ENCODE measurements at regions not wholly inside any gene's neighbourhood (a gene's known extent, or its start where the extent isn't known, plus 50 kb on each side); places are given as distances from the start of the nearest gene placed in this dataset.

- DNase-seq (ENCODE audit: low read depth, low spot score): no peak
- dilution Hi-C loops (cut with MboI; ENCODE audit: extremely low pct_ligation_motif_present, low sequenced_read_pairs): no loop called here
- no peak overlapping the region for H3K27ac ChIP-seq (ENCODE audit: insufficient read depth, low read depth, low read length)
- H3K9me3 ChIP-seq (replicated peaks; ENCODE audit: control insufficient read depth, insufficient read depth, low read length): no peaks in the 10 kb centered on the region
- no peak overlapping the region for H3K9ac ChIP-seq (replicated peaks; ENCODE audit: extremely low read depth, insufficient read depth, low read length)
- no peaks in the 10 kb centered on the region for H3K79me2 ChIP-seq (ENCODE audit: control insufficient read depth, insufficient read depth, low read length)
- H3K36me3 ChIP-seq (ENCODE audit: control insufficient read depth in 2 of 2, extremely low read depth in 1 of 2, insufficient read depth in 2 of 2, low read length in 2 of 2): no peaks in the 10 kb centered on the region
- no peak for TF ChIP-seq FOS (IDR thresholded peaks at IDR 0.05; ENCODE audit: borderline replicate concordance, insufficient read depth, low read length)
- no peak for TF ChIP-seq EZH2 (IDR thresholded peaks at IDR 0.05; ENCODE audit: borderline replicate concordance, low read depth, low read length, severe bottlenecking)
- TF ChIP-seq, protein P1, sequence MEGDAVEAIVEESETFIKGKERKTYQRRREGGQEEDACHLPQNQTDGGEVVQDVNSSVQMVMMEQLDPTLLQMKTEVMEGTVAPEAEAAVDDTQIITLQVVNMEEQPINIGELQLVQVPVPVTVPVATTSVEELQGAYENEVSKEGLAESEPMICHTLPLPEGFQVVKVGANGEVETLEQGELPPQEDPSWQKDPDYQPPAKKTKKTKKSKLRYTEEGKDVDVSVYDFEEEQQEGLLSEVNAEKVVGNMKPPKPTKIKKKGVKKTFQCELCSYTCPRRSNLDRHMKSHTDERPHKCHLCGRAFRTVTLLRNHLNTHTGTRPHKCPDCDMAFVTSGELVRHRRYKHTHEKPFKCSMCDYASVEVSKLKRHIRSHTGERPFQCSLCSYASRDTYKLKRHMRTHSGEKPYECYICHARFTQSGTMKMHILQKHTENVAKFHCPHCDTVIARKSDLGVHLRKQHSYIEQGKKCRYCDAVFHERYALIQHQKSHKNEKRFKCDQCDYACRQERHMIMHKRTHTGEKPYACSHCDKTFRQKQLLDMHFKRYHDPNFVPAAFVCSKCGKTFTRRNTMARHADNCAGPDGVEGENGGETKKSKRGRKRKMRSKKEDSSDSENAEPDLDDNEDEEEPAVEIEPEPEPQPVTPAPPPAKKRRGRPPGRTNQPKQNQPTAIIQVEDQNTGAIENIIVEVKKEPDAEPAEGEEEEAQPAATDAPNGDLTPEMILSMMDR (IDR thresholded peaks at IDR 0.05; ENCODE audit: extremely low read depth in 1 of 2, insufficient read depth in 1 of 2, low read depth in 1 of 2, low read length in 2 of 2): no peak
- TF ChIP-seq POLR2AphosphoS5 (IDR thresholded peaks at IDR 0.05; ENCODE audit: insufficient read depth, low read depth, low read length): no peak
- no peak for TF ChIP-seq GATA2 (IDR thresholded peaks at IDR 0.05; ENCODE audit: insufficient read depth, insufficient read length, low read depth, low read length)
- no peak for TF ChIP-seq POLR2A (IDR thresholded peaks at IDR 0.05; ENCODE audit: low read depth, low read length)
- no peak for TF ChIP-seq MYC (IDR thresholded peaks at IDR 0.05; ENCODE audit: low read depth, low read length)
- TF ChIP-seq JUN (IDR thresholded peaks at IDR 0.05; ENCODE audit: borderline replicate concordance, insufficient read depth, insufficient read length, low read depth): no peak
- TF ChIP-seq, protein P2, sequence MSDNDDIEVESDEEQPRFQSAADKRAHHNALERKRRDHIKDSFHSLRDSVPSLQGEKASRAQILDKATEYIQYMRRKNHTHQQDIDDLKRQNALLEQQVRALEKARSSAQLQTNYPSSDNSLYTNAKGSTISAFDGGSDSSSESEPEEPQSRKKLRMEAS (IDR thresholded peaks at IDR 0.05; ENCODE audit: insufficient read depth, insufficient read length): no peak
- no TSS peak for BruUV-seq (replicated peaks)
- peaks cover 8 to 11% of the 10 kb centered on the region in 2 experiments for H3K27me3 ChIP-seq (ENCODE audit: control insufficient read depth in 2 of 2, insufficient read depth in 2 of 2, low read length in 2 of 2)
- no peak for FAIRE-seq
- no peak overlapping the region for H2AFZ ChIP-seq (ENCODE audit: low read depth, low read length)
- ChIA-PET POLR2A (no interaction called here), CTCF (no interaction called here)
- H3K4me2 ChIP-seq (ENCODE audit: insufficient read depth, low read length): no peak overlapping the region
- no peaks in the 10 kb centered on the region for H4K20me1 ChIP-seq (replicated peaks; ENCODE audit: control insufficient read depth, extremely low read depth, insufficient read depth, low read length)
- no peaks in the 10 kb centered on the region for H3K4me1 ChIP-seq (ENCODE audit: control insufficient read depth, extremely low read depth, insufficient read depth, low read length)
- H3K4me3 ChIP-seq (replicated peaks in 1 of 3; ENCODE audit: insufficient read depth in 1 of 3, low read depth in 1 of 3, low read length in 3 of 3): no peak overlapping the region
- intact Hi-C loops (cut with micrococcal nuclease): no loop called here
- H3K9me1 ChIP-seq (replicated peaks; ENCODE audit: control insufficient read depth, extremely low read depth, insufficient read depth, low read length): no peaks in the 10 kb centered on the region
These were observed 249.5 kb upstream of the KCNG1 start for GRCh38 chr20:51272401-51272800.
